ENCODE measurements at regions not wholly inside any gene's neighbourhood (a gene's known extent, or its start where the extent isn't known, plus 50 kb on each side); places are given as distances from the start of the nearest gene placed in this dataset.

GRCh38 chr15:69888406-69888805 lies 209.3 kb downstream of the TLE3 start:
- TF ChIP-seq CTCF (conservative IDR thresholded peaks at IDR 0.05; ENCODE audit: low read length) (no peak), EZH2phosphoT487 (IDR thresholded peaks at IDR 0.05; ENCODE audit: borderline replicate concordance) (no peak)

Data from Loucy (cell line).